ENCODE measurements at regions not wholly inside any gene's neighbourhood (a gene's known extent, or its start where the extent isn't known, plus 50 kb on each side); places are given as distances from the start of the nearest gene placed in this dataset.

- no peak overlapping the region for H3K4me2 ChIP-seq (ENCODE audit: low read length)
- no peak overlapping the region for H3K4me3 ChIP-seq (ENCODE audit: low read length)
- H3F3A ChIP-seq (ENCODE audit: control insufficient read depth, insufficient read depth) = no peaks in the 10 kb centered on the region
- no peaks in the 10 kb centered on the region for H3K9me2 ChIP-seq (replicated peaks; ENCODE audit: control insufficient read depth, low read length)
- no peaks in the 10 kb centered on the region for H3K27me3 ChIP-seq (ENCODE audit: control insufficient read depth, low read length)
- no peak overlapping the region for H3K27ac ChIP-seq (ENCODE audit: low read depth, low read length)
- H3K36me3 ChIP-seq (ENCODE audit: control insufficient read depth, low read length) = no peaks in the 10 kb centered on the region
- TF ChIP-seq EZH2phosphoT487 (IDR thresholded peaks at IDR 0.05; ENCODE audit: borderline replicate concordance, low read length) = no peak
- no peak for TF ChIP-seq CTCF (IDR thresholded peaks at IDR 0.05; ENCODE audit: low read depth, low read length, poor library complexity, severe bottlenecking)
- H3K4me1 ChIP-seq (ENCODE audit: control insufficient read depth, low read length) = no peaks in the 10 kb centered on the region
- H4K20me1 ChIP-seq (ENCODE audit: control insufficient read depth, insufficient read depth, low read depth, low read length) = no peaks in the 10 kb centered on the region
- no peaks in the 10 kb centered on the region for H3K79me2 ChIP-seq (ENCODE audit: control insufficient read depth, low read length)
- H3K9me3 ChIP-seq (ENCODE audit: control insufficient read depth, insufficient read depth, low read length) = no peaks in the 10 kb centered on the region
Observed at GRCh38 chr14:85921241-85921640, 391.3 kb downstream of the FLRT2 start.

GRCh38 chr14:85917716-85918115, 387.8 kb downstream of the FLRT2 start:
- TF ChIP-seq CTCF (IDR thresholded peaks at IDR 0.05; ENCODE audit: low read depth, low read length, poor library complexity, severe bottlenecking) (no peak), EZH2phosphoT487 (IDR thresholded peaks at IDR 0.05; ENCODE audit: borderline replicate concordance, low read length) (no peak)
- no peaks in the 10 kb centered on the region for H3K36me3 ChIP-seq (ENCODE audit: control insufficient read depth, low read length)
- no peaks in the 10 kb centered on the region for H3K9me3 ChIP-seq (ENCODE audit: control insufficient read depth, insufficient read depth, low read length)
- H3K4me3 ChIP-seq (ENCODE audit: low read length) = no peak overlapping the region
- no peak overlapping the region for H3K27ac ChIP-seq (ENCODE audit: low read depth, low read length)
- H3K4me2 ChIP-seq (ENCODE audit: low read length) = no peak overlapping the region
- H4K20me1 ChIP-seq (ENCODE audit: control insufficient read depth, insufficient read depth, low read depth, low read length) = no peaks in the 10 kb centered on the region
- H3K9me2 ChIP-seq (replicated peaks; ENCODE audit: control insufficient read depth, low read length) = no peaks in the 10 kb centered on the region
- H3F3A ChIP-seq (ENCODE audit: control insufficient read depth, insufficient read depth) = no peaks in the 10 kb centered on the region
- H3K79me2 ChIP-seq (ENCODE audit: control insufficient read depth, low read length) = no peaks in the 10 kb centered on the region
- no peaks in the 10 kb centered on the region for H3K4me1 ChIP-seq (ENCODE audit: control insufficient read depth, low read length)
- no peaks in the 10 kb centered on the region for H3K27me3 ChIP-seq (ENCODE audit: control insufficient read depth, low read length)

- Histone ChIP-seq H3K4me1 (ENCODE audit: control insufficient read depth, low read length) (no peaks in the 10 kb centered on the region), H3K36me3 (ENCODE audit: control insufficient read depth, low read length) (no peaks in the 10 kb centered on the region), H3K4me3 (ENCODE audit: low read length) (no peak overlapping the region), H3K79me2 (ENCODE audit: control insufficient read depth, low read length) (no peaks in the 10 kb centered on the region), H3K9me3 (ENCODE audit: control insufficient read depth, insufficient read depth, low read length) (no peaks in the 10 kb centered on the region), H3K27me3 (ENCODE audit: control insufficient read depth, low read length) (no peaks in the 10 kb centered on the region), H4K20me1 (ENCODE audit: control insufficient read depth, insufficient read depth, low read depth, low read length) (no peaks in the 10 kb centered on the region), H3K27ac (ENCODE audit: low read depth, low read length) (no peak overlapping the region), H3K4me2 (ENCODE audit: low read length) (no peak overlapping the region), H3K9me2 (replicated peaks; ENCODE audit: control insufficient read depth, low read length) (no peaks in the 10 kb centered on the region), H3F3A (ENCODE audit: control insufficient read depth, insufficient read depth) (no peaks in the 10 kb centered on the region)
- TF ChIP-seq EZH2phosphoT487 (IDR thresholded peaks at IDR 0.05; ENCODE audit: borderline replicate concordance, low read length) (no peak), CTCF (IDR thresholded peaks at IDR 0.05; ENCODE audit: low read depth, low read length, poor library complexity, severe bottlenecking) (no peak)
Observed at GRCh38 chr14:85915711-85916110, 385.8 kb downstream of the FLRT2 start.

DNA sequence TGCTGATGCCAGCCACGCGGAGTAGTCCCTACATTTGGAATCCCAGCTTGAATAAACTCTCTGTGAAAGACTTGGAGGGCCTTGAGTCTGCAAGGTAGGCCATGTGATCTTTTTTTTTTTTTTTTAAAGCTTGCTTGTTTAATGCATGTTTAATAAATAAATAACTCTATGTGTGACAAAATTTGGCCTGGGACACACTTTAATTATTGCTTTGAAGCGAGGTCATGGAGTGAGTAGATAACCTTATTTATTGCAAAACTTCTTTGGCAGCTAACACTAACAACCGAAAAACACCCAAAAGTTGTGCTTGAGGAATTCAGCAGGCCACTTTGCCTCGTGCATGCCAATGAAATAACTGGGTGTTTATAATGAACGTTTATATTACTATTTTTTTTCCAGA, 382.2 kb downstream of the FLRT2 start:
- Histone ChIP-seq H3K27me3 (ENCODE audit: control insufficient read depth, low read length) (no peaks in the 10 kb centered on the region), H3F3A (ENCODE audit: control insufficient read depth, insufficient read depth) (no peaks in the 10 kb centered on the region), H3K9me2 (replicated peaks; ENCODE audit: control insufficient read depth, low read length) (no peaks in the 10 kb centered on the region), H3K4me2 (ENCODE audit: low read length) (no peak overlapping the region), H3K27ac (ENCODE audit: low read depth, low read length) (no peak overlapping the region), H4K20me1 (ENCODE audit: control insufficient read depth, insufficient read depth, low read depth, low read length) (no peaks in the 10 kb centered on the region), H3K9me3 (ENCODE audit: control insufficient read depth, insufficient read depth, low read length) (no peaks in the 10 kb centered on the region), H3K79me2 (ENCODE audit: control insufficient read depth, low read length) (no peaks in the 10 kb centered on the region), H3K4me3 (ENCODE audit: low read length) (no peak overlapping the region), H3K36me3 (ENCODE audit: control insufficient read depth, low read length) (no peaks in the 10 kb centered on the region), H3K4me1 (ENCODE audit: control insufficient read depth, low read length) (no peaks in the 10 kb centered on the region)
- no peak for TF ChIP-seq CTCF (IDR thresholded peaks at IDR 0.05; ENCODE audit: low read depth, low read length, poor library complexity, severe bottlenecking)
- TF ChIP-seq EZH2phosphoT487 (IDR thresholded peaks at IDR 0.05; ENCODE audit: borderline replicate concordance, low read length) = no peak
